H1 (cell line): ENCODE measurements at regions not wholly inside any gene's neighbourhood (a gene's known extent, or its start where the extent isn't known, plus 50 kb on each side); places are given as distances from the start of the nearest gene placed in this dataset.
A peak's percentile ranks its signal among the peaks of the same experiment; 100 is the strongest.

Experiments
- CTCF ChIA-PET: fragments of 300-600 bp; sonication (Branson Sonifier 250); formaldehyde crosslinking; loops from one replicate; lab custom pipeline; 2021; ENCODE audit not compliant: partially characterized antibody; lab: Charles Lee
- POLR2A ChIA-PET: fragments of 300-600 bp; sonication (Branson Sonifier 250); formaldehyde crosslinking; loops from one replicate; lab custom pipeline; 2021; ENCODE audit warnings: inconsistent platforms; ENCODE audit not compliant: partially characterized antibody; lab: Charles Lee
- DNase-seq, 2 experiments: peaks; one replicate each; pipeline versions ENCODE4 v3.0.0 to v3.0.0-alpha.2; 2010 to 2022; ENCODE audit warnings: low spot score in 2 of 2, low read depth in 1 of 2, mixed read lengths in 1 of 2
- FAIRE-seq: peaks from 2 replicates; lab custom pipeline; 2011; peaks lifted over from hg19 to GRCh38; lab: Jason Lieb, UNC
- H2AFZ ChIP-seq: 2 replicates; pipeline ENCODE4 v1.8.1; 2012; ENCODE audit warnings: low read length, inconsistent platforms
- H2AK5ac ChIP-seq: 2 replicates; pipeline ENCODE4 v1.6.1; 2013; ENCODE audit warnings: low read depth, low read length
- H2BK120ac ChIP-seq: replicated peaks from 2 replicates; pipeline ENCODE3; 2013; ENCODE audit warnings: low read depth, low read length, inconsistent platforms
- H2BK12ac ChIP-seq: 2 replicates; pipeline ENCODE4 v1.6.1; 2013; ENCODE audit warnings: low read depth, low read length
- H2BK15ac ChIP-seq: 2 replicates; pipeline ENCODE4 v1.6.1; 2013; ENCODE audit warnings: low read length
- H2BK20ac ChIP-seq: 2 replicates; pipeline ENCODE4 v1.6.1; 2013; ENCODE audit warnings: low read length
- H2BK5ac ChIP-seq: 2 replicates; pipeline ENCODE4 v1.6.1; 2013; ENCODE audit warnings: low read depth, low read length
- H3K14ac ChIP-seq: 2 replicates; pipeline ENCODE4 v1.6.1; 2013; ENCODE audit warnings: inconsistent platforms; ENCODE audit not compliant: insufficient read length
- H3K18ac ChIP-seq: 2 replicates; pipeline ENCODE4 v1.6.1; 2013; ENCODE audit warnings: low read length; ENCODE audit errors: extremely low read depth
- H3K23ac ChIP-seq: 2 replicates; pipeline ENCODE4 v1.6.1; 2013; ENCODE audit warnings: inconsistent platforms; ENCODE audit not compliant: insufficient read length
- H3K23me2 ChIP-seq: 2 replicates; pipeline ENCODE4 v1.6.1; 2013; ENCODE audit warnings: low read depth, low read length
- H3K27ac ChIP-seq: 2 replicates; pipeline ENCODE4 v1.6.1; 2011; ENCODE audit warnings: low read depth, low read length, inconsistent platforms
- H3K27me3 ChIP-seq, 4 experiments: replicated peaks in 1 of 4; 1 replicate in 1 of 4; 2 replicates in 3 of 4; pipeline versions ENCODE4 v1.6.1 to v1.8.1; 2011 to 2013; ENCODE audit warnings: low read length in 3 of 4, mild to moderate bottlenecking in 3 of 4, inconsistent platforms in 2 of 4, mixed read lengths in 2 of 4, moderate library complexity in 1 of 4; ENCODE audit not compliant: control insufficient read depth in 3 of 4, insufficient read depth in 3 of 4; ENCODE audit errors: extremely low read depth in 1 of 4
- H3K36me3 ChIP-seq, 4 experiments: 2 replicates each; pipeline versions ENCODE4 v1.6.1 to v1.8.1; 2011 to 2013; ENCODE audit warnings: mild to moderate bottlenecking in 4 of 4, low read length in 3 of 4, moderate library complexity in 2 of 4, control low read depth in 1 of 4, inconsistent platforms in 1 of 4; ENCODE audit not compliant: insufficient read depth in 4 of 4, control insufficient read depth in 2 of 4
- H3K4ac ChIP-seq: replicated peaks from 2 replicates; pipeline ENCODE3; 2013; ENCODE audit warnings: low read length, low read depth, mixed read lengths, inconsistent platforms; ENCODE audit not compliant: insufficient read length
- H3K4me1 ChIP-seq, 4 experiments: replicated peaks in 1 of 4; 1 replicate in 1 of 4; 2 replicates in 3 of 4; pipeline versions ENCODE4 v1.6.1 to v1.8.1; 2011 to 2013; ENCODE audit warnings: low read length in 3 of 4, inconsistent platforms in 2 of 4, mixed read lengths in 1 of 4; ENCODE audit not compliant: insufficient read depth in 4 of 4, control insufficient read depth in 3 of 4
- H3K4me2 ChIP-seq, 2 experiments: 2 replicates each; pipeline versions ENCODE4 v1.6.1 to v1.8.1; 2011 to 2013; ENCODE audit warnings: low read depth in 2 of 2, low read length in 2 of 2, control low read depth in 1 of 2, inconsistent platforms in 1 of 2, mild to moderate bottlenecking in 1 of 2; ENCODE audit not compliant: insufficient read depth in 1 of 2
- H3K4me3 ChIP-seq, 4 experiments: fragments of 200-600, 300-600 bp in 1 of 4; sonication (generic), shearing (Covaris generic), sonication (Bioruptor Twin) in 1 of 4; 2 replicates each; pipeline versions ENCODE4 v1.5.1 to v1.8.1; 2011 to 2016; ENCODE audit warnings: low read length in 4 of 4, low read depth in 3 of 4, control low read depth in 2 of 4, inconsistent platforms in 2 of 4, mild to moderate bottlenecking in 2 of 4, mixed read lengths in 1 of 4, moderate library complexity in 1 of 4; ENCODE audit not compliant: insufficient read depth in 2 of 4; ENCODE audit errors: extremely low read depth in 1 of 4
- H3K56ac ChIP-seq: replicated peaks from 2 replicates; pipeline ENCODE3; 2013; ENCODE audit warnings: low read depth, mild to moderate bottlenecking, mixed read lengths, low read length, inconsistent platforms; ENCODE audit not compliant: insufficient read length
- H3K79me1 ChIP-seq: 2 replicates; pipeline ENCODE4 v1.6.1; 2013; ENCODE audit warnings: low read depth, low read length, control low read depth
- H3K79me2 ChIP-seq, 2 experiments: 2 replicates each; pipeline versions ENCODE4 v1.6.1 to v1.8.1; 2012 to 2013; ENCODE audit warnings: low read length in 2 of 2, mild to moderate bottlenecking in 2 of 2, inconsistent platforms in 1 of 2; ENCODE audit not compliant: insufficient read depth in 2 of 2, control insufficient read depth in 1 of 2
- H3K9ac ChIP-seq, 4 experiments: replicated peaks in 1 of 4; 1 replicate in 1 of 4; 2 replicates in 3 of 4; pipeline versions ENCODE4 v1.6.1 to v1.8.1; 2011 to 2013; ENCODE audit warnings: low read depth in 3 of 4, low read length in 3 of 4, control low read depth in 2 of 4, mild to moderate bottlenecking in 2 of 4, moderate library complexity in 2 of 4, inconsistent platforms in 1 of 4; ENCODE audit errors: extremely low read depth in 1 of 4
- H3K9me3 ChIP-seq, 2 experiments: 2 replicates each; pipeline versions ENCODE4 v1.6.1 to v1.8.1; 2012 to 2013; ENCODE audit warnings: mild to moderate bottlenecking in 2 of 2, moderate library complexity in 2 of 2, control low read depth in 1 of 2, inconsistent platforms in 1 of 2, low read depth in 1 of 2, low read length in 1 of 2, mixed read lengths in 1 of 2; ENCODE audit not compliant: insufficient read depth in 2 of 2
- H4K20me1 ChIP-seq, 2 experiments: replicated peaks in 1 of 2; 2 replicates each; pipeline versions ENCODE3 to v1.8.1; 2011 to 2013; ENCODE audit warnings: inconsistent platforms in 2 of 2, low read length in 2 of 2, mild to moderate bottlenecking in 1 of 2; ENCODE audit not compliant: insufficient read depth in 2 of 2, control insufficient read depth in 1 of 2
- H4K5ac ChIP-seq: 2 replicates; pipeline ENCODE4 v1.6.1; 2013; ENCODE audit warnings: low read length, low read depth, mixed read lengths, inconsistent platforms; ENCODE audit not compliant: insufficient read length
- H4K8ac ChIP-seq: 2 replicates; pipeline ENCODE4 v1.8.0; 2013; ENCODE audit warnings: mild to moderate bottlenecking, moderate library complexity, low read length, inconsistent platforms; ENCODE audit not compliant: insufficient read depth; ENCODE audit errors: extremely low read depth
- H4K91ac ChIP-seq: replicated peaks from 2 replicates; pipeline ENCODE3; 2013; ENCODE audit warnings: low read length, mixed read lengths, inconsistent platforms; ENCODE audit not compliant: insufficient read length
- CBX8 ChIP-seq: fragments of 300-800, 300-1000 bp; sonication (generic); IDR thresholded peaks from 2 replicates; pipeline ENCODE4 v1.7.1; 2016; ENCODE audit warnings: low read depth, low read length, borderline replicate concordance
- CREB1 ChIP-seq: IDR thresholded peaks from 2 replicates; pipeline ENCODE4 v1.6.1; 2012; ENCODE audit warnings: inconsistent platforms
- HDAC6 ChIP-seq: IDR thresholded peaks from one replicate; pipeline ENCODE4 v1.7.1; 2012; ENCODE audit warnings: low read depth, mild to moderate bottlenecking, inconsistent platforms, low read length, moderate library complexity
- POU5F1 ChIP-seq: IDR thresholded peaks from 2 replicates; pipeline ENCODE4 v1.6.1; 2011; ENCODE audit warnings: low read depth, mild to moderate bottlenecking, low read length, moderate library complexity
- RNF2 ChIP-seq: fragments of 200-900, 300-1000 bp; sonication (generic); IDR thresholded peaks from 2 replicates; pipeline ENCODE4 v1.7.1; 2016; ENCODE audit warnings: borderline replicate concordance, low read depth, mild to moderate bottlenecking, antibody characterized with exemption, low read length; ENCODE audit not compliant: poor library complexity, severe bottlenecking; ENCODE audit errors: missing control alignments
- YY1 ChIP-seq: IDR thresholded peaks from 2 replicates; pipeline ENCODE4 v1.6.1; 2011; ENCODE audit warnings: low read depth, mild to moderate bottlenecking, low read length
- WGBS, 2 experiments: shearing (Covaris generic) in 1 of 2; methylation state at CpG; one replicate each; pipeline versions ENCODE4 v1.1.6 to v1.1.7; 2013 to 2015; ENCODE audit warnings: low lambda C conversion rate in 2 of 2, mixed read lengths in 2 of 2, inconsistent platforms in 1 of 2, low coverage in 1 of 2, missing lambda C conversion rate in 1 of 2; ENCODE audit not compliant: insufficient replicate concordance in 2 of 2, insufficient coverage in 1 of 2, insufficient read length in 1 of 2; ENCODE audit errors: extremely low coverage in 1 of 2, missing lambda C conversion rate in 1 of 2; 5-methylcytosine and 5-hydroxymethylcytosine counted together

- Histone ChIP-seq H3K36me3 (no peaks in the 10 kb centered on the region), H3K27me3 (no peaks in the 10 kb centered on the region), H3K9me3 (no peaks in the 10 kb centered on the region), H4K91ac (no peak overlapping the region), H3K4me1 (peaks cover 0 to 3% (median 0%) of the 10 kb centered on the region in 4 experiments; a peak in 1 of 7 replicates), H2BK120ac (no peak overlapping the region), H4K20me1 (no peaks in the 10 kb centered on the region), H3K79me1 (no peaks in the 10 kb centered on the region), H2BK20ac (no peak overlapping the region), H3K18ac (no peak overlapping the region), H3K9ac (no peak overlapping the region), H3K4ac (peak overlapping the region; percentile 91), H4K8ac (no peak overlapping the region), H3K23ac (no peak overlapping the region), H3K56ac (no peak overlapping the region), H3K79me2 (no peaks in the 10 kb centered on the region), H3K4me3 (no peak overlapping the region), H2AFZ (no peak overlapping the region), H2BK12ac (no peak overlapping the region), H2BK15ac (no peak overlapping the region), H3K4me2 (no peak overlapping the region), H4K5ac (no peak overlapping the region), H3K27ac (no peak overlapping the region), H2AK5ac (no peak overlapping the region), H2BK5ac (no peak overlapping the region), H3K23me2 (no peaks in the 10 kb centered on the region), H3K14ac (no peak overlapping the region)
- no peak for TF ChIP-seq POU5F1
- TF ChIP-seq CREB1: no peak
- TF ChIP-seq RNF2: no peak
- no peak for TF ChIP-seq YY1
- no peak for TF ChIP-seq HDAC6
- no peak for TF ChIP-seq CBX8
- no peak for DNase-seq
- 67% methylated on average over 3 of the region's 3 CpGs; no CpG with 5 or more reads in 1 of the 2 experiments for WGBS, 2 experiments
- ChIA-PET POLR2A (no interaction called here), CTCF (no interaction called here)
- no peak for FAIRE-seq
These were observed 454.2 kb downstream of the BCOR start for GRCh38 chrX:39643550-39643949.
